IMR-90 (cell line): ENCODE measurements at regions not wholly inside any gene's neighbourhood (a gene's known extent, or its start where the extent isn't known, plus 50 kb on each side); places are given as distances from the start of the nearest gene placed in this dataset.

ENCODE experiments used
- ATAC-seq: fragments of 200-7000 bp; cut with Tn5 transposase; 2 replicates; pipeline ENCODE4 v1.9.1; 2020; ENCODE audit warnings: low read depth, mild to moderate bottlenecking, moderate library complexity
- BruUV-seq: library from RNA; stranded (reverse); fragments of 400-500 nt; replicated peaks from 2 replicates; lab custom pipeline; 2021; lab: Mats Ljungman, UMichigan
- CTCF ChIA-PET: fragments of 300-600 bp; formaldehyde crosslinking; extraction: SDS; loops from one replicate; lab custom pipeline; 2021; ENCODE audit warnings: antibody characterized with exemption; lab: Yijun Ruan, JAX
- POLR2A ChIA-PET: fragments of 300-600 bp; sonication (Branson Sonifier 250); formaldehyde crosslinking; loops from one replicate; lab custom pipeline; 2022; ENCODE audit warnings: antibody characterized with exemption; ENCODE audit not compliant: unreplicated experiment; lab: Charles Lee
- DNase-seq: peaks from one replicate; pipeline ENCODE4 v3.0.0; 2013
- H2AFZ ChIP-seq: replicated peaks from 2 replicates; pipeline ENCODE3; 2013; ENCODE audit warnings: low read length, mild to moderate bottlenecking; ENCODE audit not compliant: poor library complexity
- H2AK5ac ChIP-seq: 2 replicates; pipeline ENCODE4 v1.6.1; 2013; ENCODE audit warnings: low read depth, low read length, inconsistent platforms
- H2AK9ac ChIP-seq: replicated peaks from 2 replicates; pipeline ENCODE3; 2013; ENCODE audit warnings: mild to moderate bottlenecking, low read depth, low read length, moderate library complexity; ENCODE audit not compliant: poor library complexity
- H2BK120ac ChIP-seq: 2 replicates; pipeline ENCODE4 v1.6.1; 2013; ENCODE audit warnings: low read depth, low read length, inconsistent platforms
- H2BK15ac ChIP-seq: 3 replicates; pipeline ENCODE4 v1.6.1; 2013; ENCODE audit warnings: low read depth, low read length, inconsistent platforms
- H2BK20ac ChIP-seq: 2 replicates; pipeline ENCODE4 v1.6.1; 2013; ENCODE audit warnings: low read depth, mild to moderate bottlenecking, inconsistent platforms, low read length, moderate library complexity
- H2BK5ac ChIP-seq: 2 replicates; pipeline ENCODE4 v1.6.1; 2013; ENCODE audit warnings: mild to moderate bottlenecking, low read depth, low read length, inconsistent platforms; ENCODE audit not compliant: poor library complexity, severe bottlenecking
- H3K14ac ChIP-seq: replicated peaks from 2 replicates; pipeline ENCODE4 v1.6.1; 2013; ENCODE audit warnings: low read depth, low read length, inconsistent platforms
- H3K18ac ChIP-seq: 2 replicates; pipeline ENCODE4 v1.6.1; 2013; ENCODE audit warnings: low read depth, low read length, control low read depth
- H3K23ac ChIP-seq: 2 replicates; pipeline ENCODE4 v1.6.1; 2013; ENCODE audit warnings: low read depth, low read length, inconsistent platforms
- H3K27ac ChIP-seq: 2 replicates; pipeline ENCODE4 v1.5.1; 2013; ENCODE audit warnings: mild to moderate bottlenecking, control low read depth, low read length; ENCODE audit not compliant: insufficient read depth
- H3K27me3 ChIP-seq: 2 replicates; pipeline ENCODE4 v1.6.1; 2013; ENCODE audit warnings: low read length; ENCODE audit not compliant: control insufficient read depth, insufficient read depth
- H3K36me3 ChIP-seq: 2 replicates; pipeline ENCODE4 v1.6.1; 2013; ENCODE audit warnings: low read length, mixed read lengths; ENCODE audit not compliant: control insufficient read depth, insufficient read depth
- H3K4ac ChIP-seq: 2 replicates; pipeline ENCODE4 v1.6.1; 2013; ENCODE audit warnings: low read depth, low read length, inconsistent platforms
- H3K4me1 ChIP-seq: 2 replicates; pipeline ENCODE4 v1.6.1; 2013; ENCODE audit warnings: low read length, mixed read lengths; ENCODE audit not compliant: control insufficient read depth, insufficient read depth
- H3K4me2 ChIP-seq: 2 replicates; pipeline ENCODE4 v1.6.1; 2013; ENCODE audit warnings: low read depth, mild to moderate bottlenecking, control low read depth, low read length, moderate library complexity
- H3K4me3 ChIP-seq: 2 replicates; pipeline ENCODE4 v1.5.1; 2013; ENCODE audit warnings: low read depth, mild to moderate bottlenecking, control low read depth, low read length, moderate library complexity; ENCODE audit not compliant: insufficient read depth
- H3K56ac ChIP-seq: 2 replicates; pipeline ENCODE4 v1.6.1; 2013; ENCODE audit warnings: low read length, inconsistent platforms; ENCODE audit not compliant: insufficient read depth; ENCODE audit errors: extremely low read depth
- H3K79me1 ChIP-seq, 2 experiments: 2 replicates each; pipeline ENCODE4 v1.6.1; 2013; ENCODE audit warnings: low read length in 2 of 2, inconsistent platforms in 1 of 2, low read depth in 1 of 2
- H3K9ac ChIP-seq: 2 replicates; pipeline ENCODE4 v1.6.1; 2013; ENCODE audit warnings: low read depth, low read length, control low read depth
- H3K9me1 ChIP-seq: 2 replicates; pipeline ENCODE4 v1.6.1; 2013; ENCODE audit warnings: low read length, inconsistent platforms; ENCODE audit not compliant: insufficient read depth
- H3K9me3 ChIP-seq: 2 replicates; pipeline ENCODE4 v1.6.1; 2013; ENCODE audit warnings: low read length; ENCODE audit not compliant: control insufficient read depth, insufficient read depth
- H4K20me1 ChIP-seq: 2 replicates; pipeline ENCODE4 v1.6.1; 2013; ENCODE audit warnings: low read length, inconsistent platforms; ENCODE audit not compliant: insufficient read depth
- H4K5ac ChIP-seq: 2 replicates; pipeline ENCODE4 v1.6.1; 2013; ENCODE audit warnings: mild to moderate bottlenecking, low read depth, low read length, control low read depth
- H4K8ac ChIP-seq, 2 experiments: 2 replicates each; pipeline ENCODE4 v1.6.1; 2013; ENCODE audit warnings: low read depth in 2 of 2, low read length in 2 of 2, control low read depth in 1 of 2, inconsistent platforms in 1 of 2
- H4K91ac ChIP-seq: 2 replicates; pipeline ENCODE4 v1.6.1; 2013; ENCODE audit warnings: low read depth, low read length, inconsistent platforms; ENCODE audit not compliant: insufficient read depth
- BHLHE40 ChIP-seq: fragments of 150-350 bp; IDR thresholded peaks from 2 replicates; pipeline ENCODE4 v1.6.1; 2016; ENCODE audit warnings: mild to moderate bottlenecking, low read depth, low read length
- CEBPB ChIP-seq: IDR thresholded peaks from 2 replicates; pipeline ENCODE4 v1.6.1; 2012; ENCODE audit warnings: low read depth, low read length, improper control_type of control experiment
- CHD1 ChIP-seq: IDR thresholded peaks from 2 replicates; pipeline ENCODE4 v1.6.1; 2012; ENCODE audit warnings: low read depth, low read length, improper control_type of control experiment
- FOS ChIP-seq: fragments of 150-350 bp; IDR thresholded peaks from 2 replicates; pipeline ENCODE4 v1.6.1; 2016; ENCODE audit warnings: low read depth, low read length
- MAFK ChIP-seq: IDR thresholded peaks from 2 replicates; pipeline ENCODE4 v1.6.1; 2012; ENCODE audit warnings: low read depth, low read length, improper control_type of control experiment
- MAZ ChIP-seq: IDR thresholded peaks from 2 replicates; pipeline ENCODE4 v1.6.1; 2012; ENCODE audit warnings: low read depth, mild to moderate bottlenecking, low read length, improper control_type of control experiment, moderate library complexity, borderline replicate concordance
- MXI1 ChIP-seq: IDR thresholded peaks from 2 replicates; pipeline ENCODE4 v1.6.1; 2012; ENCODE audit warnings: low read depth, mild to moderate bottlenecking, low read length, moderate library complexity, borderline replicate concordance
- NFE2L2 ChIP-seq: fragments of 150-350 bp; IDR thresholded peaks from 2 replicates; pipeline ENCODE4 v1.6.1; 2016; ENCODE audit warnings: low read depth, mild to moderate bottlenecking, low read length
- POLR2A ChIP-seq: IDR thresholded peaks from 2 replicates; pipeline ENCODE4 v1.6.1; 2012; ENCODE audit warnings: mild to moderate bottlenecking, low read depth, low read length
- RAD21 ChIP-seq: IDR thresholded peaks from 2 replicates; pipeline ENCODE4 v1.6.1; 2012; ENCODE audit warnings: low read length, improper control_type of control experiment
- RCOR1 ChIP-seq: IDR thresholded peaks from 2 replicates; pipeline ENCODE4 v1.6.1; 2012; ENCODE audit warnings: mild to moderate bottlenecking, low read length, improper control_type of control experiment; ENCODE audit not compliant: insufficient replicate concordance
- RFX5 ChIP-seq: IDR thresholded peaks from 2 replicates; pipeline ENCODE4 v1.8.0; 2012; ENCODE audit warnings: low read depth, mild to moderate bottlenecking, low read length, moderate library complexity
- SMC3 ChIP-seq: fragments of 150-350 bp; IDR thresholded peaks from 2 replicates; pipeline ENCODE4 v1.6.1; 2016; ENCODE audit warnings: low read depth, mild to moderate bottlenecking, antibody characterized with exemption, low read length, moderate library complexity
- dilution Hi-C: fragments of 300-500 bp; cut with HindIII; formaldehyde crosslinking; loops from one replicate; pipeline ENCODE4 v1.14.3; 2018; ENCODE audit warnings: low sequenced_read_pairs; ENCODE audit not compliant: unreplicated experiment
- in situ Hi-C: fragments of 300-500 bp; cut with MboI; formaldehyde crosslinking; loops from 3 replicates; pipeline ENCODE4 v1.14.3; 2019; ENCODE audit warnings: low sequenced_read_pairs, inconsistent platforms, mixed read lengths
- intact Hi-C: fragments of 100-400 bp; cut with micrococcal nuclease; formaldehyde crosslinking; loops from 2 replicates; pipeline ENCODE4 v1.10.0; 2022
- TF ChIP-seq, protein P1 (sequence below): fragments of 150-350 bp; IDR thresholded peaks from 2 replicates; pipeline ENCODE4 v1.6.1; 2017; ENCODE audit warnings: mild to moderate bottlenecking, antibody characterized with exemption, low read length, low read depth
- TF ChIP-seq, protein P2 (sequence below): fragments of 150-350 bp; IDR thresholded peaks from 2 replicates; pipeline ENCODE4 v1.6.1; 2016; ENCODE audit warnings: low read depth, mild to moderate bottlenecking, low read length, moderate library complexity, borderline replicate concordance
- TF ChIP-seq, protein P3 (sequence below): conservative IDR thresholded peaks from 2 replicates; pipeline ENCODE4 v1.5.1; 2012; ENCODE audit warnings: mild to moderate bottlenecking, low read depth, low read length, improper control_type of control experiment

DNA sequence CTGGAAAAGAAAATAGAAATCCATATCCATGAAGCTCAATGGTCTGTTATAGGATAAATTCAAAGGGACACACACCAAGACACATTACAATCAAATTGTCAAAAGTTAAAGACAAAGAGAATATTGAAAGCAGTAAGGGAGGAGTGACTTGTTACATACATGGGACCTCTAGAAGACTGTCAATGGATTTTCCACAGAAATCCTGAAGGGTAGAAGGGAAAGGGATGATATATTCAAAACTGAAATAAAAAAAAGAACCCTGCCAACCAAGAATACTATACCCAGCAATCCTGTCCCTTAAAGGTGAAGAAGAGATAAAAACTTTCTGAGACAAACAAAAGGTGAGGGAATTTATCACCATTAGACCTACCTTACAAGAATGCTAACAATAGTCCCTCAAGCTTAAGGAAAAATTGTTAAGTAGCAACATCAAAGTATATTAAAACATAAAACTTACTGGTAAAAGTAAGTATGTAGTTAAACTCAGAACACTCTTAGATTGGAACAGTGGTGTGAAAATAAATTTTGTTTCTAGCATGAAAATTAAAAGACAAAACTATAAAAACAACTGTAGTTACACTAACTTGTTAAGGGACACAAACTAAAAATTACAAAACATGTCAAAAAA, 103.2 kb upstream of the APP start:
- H2BK20ac ChIP-seq: no peak overlapping the region
- no peak overlapping the region for H3K23ac ChIP-seq
- H2AK9ac ChIP-seq: no peak overlapping the region
- no peak overlapping the region for H3K4me2 ChIP-seq
- no peak for TF ChIP-seq CEBPB
- no peak for TF ChIP-seq POLR2A
- TF ChIP-seq CHD1: no peak
- no peak for TF ChIP-seq NFE2L2
- TF ChIP-seq, protein P1, sequence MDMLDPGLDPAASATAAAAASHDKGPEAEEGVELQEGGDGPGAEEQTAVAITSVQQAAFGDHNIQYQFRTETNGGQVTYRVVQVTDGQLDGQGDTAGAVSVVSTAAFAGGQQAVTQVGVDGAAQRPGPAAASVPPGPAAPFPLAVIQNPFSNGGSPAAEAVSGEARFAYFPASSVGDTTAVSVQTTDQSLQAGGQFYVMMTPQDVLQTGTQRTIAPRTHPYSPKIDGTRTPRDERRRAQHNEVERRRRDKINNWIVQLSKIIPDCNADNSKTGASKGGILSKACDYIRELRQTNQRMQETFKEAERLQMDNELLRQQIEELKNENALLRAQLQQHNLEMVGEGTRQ: no peak
- no peak for TF ChIP-seq MAFK
- TF ChIP-seq BHLHE40: no peak
- no peak for TF ChIP-seq RAD21
- TF ChIP-seq RCOR1: no peak
- TF ChIP-seq, protein P2, sequence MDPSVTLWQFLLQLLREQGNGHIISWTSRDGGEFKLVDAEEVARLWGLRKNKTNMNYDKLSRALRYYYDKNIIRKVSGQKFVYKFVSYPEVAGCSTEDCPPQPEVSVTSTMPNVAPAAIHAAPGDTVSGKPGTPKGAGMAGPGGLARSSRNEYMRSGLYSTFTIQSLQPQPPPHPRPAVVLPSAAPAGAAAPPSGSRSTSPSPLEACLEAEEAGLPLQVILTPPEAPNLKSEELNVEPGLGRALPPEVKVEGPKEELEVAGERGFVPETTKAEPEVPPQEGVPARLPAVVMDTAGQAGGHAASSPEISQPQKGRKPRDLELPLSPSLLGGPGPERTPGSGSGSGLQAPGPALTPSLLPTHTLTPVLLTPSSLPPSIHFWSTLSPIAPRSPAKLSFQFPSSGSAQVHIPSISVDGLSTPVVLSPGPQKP: no peak
- TF ChIP-seq, protein P3, sequence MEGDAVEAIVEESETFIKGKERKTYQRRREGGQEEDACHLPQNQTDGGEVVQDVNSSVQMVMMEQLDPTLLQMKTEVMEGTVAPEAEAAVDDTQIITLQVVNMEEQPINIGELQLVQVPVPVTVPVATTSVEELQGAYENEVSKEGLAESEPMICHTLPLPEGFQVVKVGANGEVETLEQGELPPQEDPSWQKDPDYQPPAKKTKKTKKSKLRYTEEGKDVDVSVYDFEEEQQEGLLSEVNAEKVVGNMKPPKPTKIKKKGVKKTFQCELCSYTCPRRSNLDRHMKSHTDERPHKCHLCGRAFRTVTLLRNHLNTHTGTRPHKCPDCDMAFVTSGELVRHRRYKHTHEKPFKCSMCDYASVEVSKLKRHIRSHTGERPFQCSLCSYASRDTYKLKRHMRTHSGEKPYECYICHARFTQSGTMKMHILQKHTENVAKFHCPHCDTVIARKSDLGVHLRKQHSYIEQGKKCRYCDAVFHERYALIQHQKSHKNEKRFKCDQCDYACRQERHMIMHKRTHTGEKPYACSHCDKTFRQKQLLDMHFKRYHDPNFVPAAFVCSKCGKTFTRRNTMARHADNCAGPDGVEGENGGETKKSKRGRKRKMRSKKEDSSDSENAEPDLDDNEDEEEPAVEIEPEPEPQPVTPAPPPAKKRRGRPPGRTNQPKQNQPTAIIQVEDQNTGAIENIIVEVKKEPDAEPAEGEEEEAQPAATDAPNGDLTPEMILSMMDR: no peak
- no peak for TF ChIP-seq RFX5
- no peak for TF ChIP-seq MXI1
- no peak for TF ChIP-seq MAZ
- no peak for TF ChIP-seq SMC3
- no peak for TF ChIP-seq FOS
- no peaks in the 10 kb centered on the region for H3K27me3 ChIP-seq
- H4K5ac ChIP-seq: no peak overlapping the region
- no peaks in the 10 kb centered on the region for H3K9me1 ChIP-seq
- H3K79me1 ChIP-seq: no peaks in the 10 kb centered on the region
- no peak overlapping the region for H3K4ac ChIP-seq
- no peak overlapping the region for H4K8ac ChIP-seq
- no peak overlapping the region for H3K14ac ChIP-seq
- H2AK5ac ChIP-seq: no peak overlapping the region
- no TSS peak for BruUV-seq
- H4K91ac ChIP-seq: no peak overlapping the region
- H3K56ac ChIP-seq: no peak overlapping the region
- no peaks in the 10 kb centered on the region for H4K20me1 ChIP-seq
- dilution Hi-C loops: no loop called here
- H3K9me3 ChIP-seq: peaks cover 3% of the 10 kb centered on the region; the same call in 1 of the 2 replicates
- DNase-seq: no peak
- intact Hi-C loops: no loop called here
- H3K4me3 ChIP-seq: no peak overlapping the region
- no peak overlapping the region for H3K27ac ChIP-seq
- H2AFZ ChIP-seq: no peak overlapping the region
- ChIA-PET CTCF (no interaction called here), POLR2A (interaction anchor here (0.6 kb wide), 1 partner anchor 361 kb away, joined by 3 read pairs; no protein-coding TSS in a partner anchor)
- H3K36me3 ChIP-seq: no peaks in the 10 kb centered on the region
- no peak overlapping the region for H2BK120ac ChIP-seq
- H3K4me1 ChIP-seq: no peaks in the 10 kb centered on the region
- H3K9ac ChIP-seq: no peak overlapping the region
- H3K18ac ChIP-seq: no peak overlapping the region
- H2BK5ac ChIP-seq: no peak overlapping the region
- H2BK15ac ChIP-seq: no peak overlapping the region
- in situ Hi-C loops: no loop called here
- no peak for ATAC-seq
